Sigmoid colon (tissue), 6 donors: ENCODE measurements at regions not wholly inside any gene's neighbourhood (a gene's known extent, or its start where the extent isn't known, plus 50 kb on each side); places are given as distances from the start of the nearest gene placed in this dataset.
A peak's percentile ranks its signal among the peaks of the same experiment; 100 is the strongest.

Experiments
- DNase-seq: peaks from one replicate; pipeline ENCODE4 v3.0.0-alpha.2; 2019
- H3K27ac ChIP-seq, 4 donors: fragments of 200-600 bp; sonication (generic); one replicate each; pipeline ENCODE4 v1.5.1; 2016 to 2019; ENCODE audit warnings: mild to moderate bottlenecking in 1 of 4
- H3K27me3 ChIP-seq, 3 donors: fragments of 200-600 bp; sonication (generic); one replicate each; pipeline ENCODE4 v1.5.1; 2019; ENCODE audit warnings: mild to moderate bottlenecking in 1 of 3
- H3K36me3 ChIP-seq, 4 donors: fragments of 200-600 bp; sonication (generic); one replicate each; pipeline ENCODE4 v1.5.1; 2016 to 2019
- H3K4me1 ChIP-seq, 4 donors: fragments of 200-600 bp; sonication (generic); one replicate each; pipeline ENCODE4 v1.5.1; 2017 to 2019
- H3K4me3 ChIP-seq, 4 donors: fragments of 200-600 bp; sonication (generic); one replicate each; pipeline ENCODE4 v1.5.1; 2017 to 2019; ENCODE audit warnings: mild to moderate bottlenecking in 2 of 4, moderate library complexity in 1 of 4
- H3K9me3 ChIP-seq, 4 donors: fragments of 200-600 bp in 3 of 4; sonication (generic) in 3 of 4; one replicate each; pipeline versions ENCODE4 v1.5.1 to v1.6.1; 2013 to 2019
- CTCF ChIP-seq, 4 experiments: fragments of 450-650 bp in 3 of 4; fragments of 200-600 bp in 1 of 4; IDR thresholded peaks; one replicate each; pipeline ENCODE4 v1.5.1; 2016 to 2019; ENCODE audit warnings: antibody characterized with exemption in 4 of 4, mild to moderate bottlenecking in 3 of 4, moderate library complexity in 2 of 4
- EP300 ChIP-seq, 4 donors: sonication (generic); formaldehyde crosslinking; IDR thresholded peaks; one replicate each; pipeline ENCODE4 v1.6.1; 2017; ENCODE audit warnings: antibody characterized with exemption in 4 of 4
- POLR2A ChIP-seq, 2 donors: fragments of 450-650 bp; IDR thresholded peaks; one replicate each; pipeline ENCODE4 v1.6.1; 2016; ENCODE audit warnings: antibody characterized with exemption in 2 of 2, mild to moderate bottlenecking in 2 of 2, moderate library complexity in 2 of 2
- POLR2AphosphoS5 ChIP-seq, 4 donors: sonication (generic); formaldehyde crosslinking; IDR thresholded peaks; one replicate each; pipeline ENCODE4 v1.6.1; 2017; ENCODE audit warnings: antibody characterized with exemption in 4 of 4
- WGBS, 2 donors: extraction: QIAGEN DNeasy Blood & Tissue Kit; methylation state at CpG; one replicate each; pipeline ENCODE4 v1.1.7; 2013; 5-methylcytosine and 5-hydroxymethylcytosine counted together
- intact Hi-C: fragments of 100-400 bp; cut with DNase I; formaldehyde crosslinking; loops from one replicate; pipeline ENCODE4 v1.15.1; 2023
- donor health status: healthy with polysubstance abuse.
- donor health status: healthy.

- H3K27me3 ChIP-seq = no peaks in the 10 kb centered on the region
- TF ChIP-seq EP300 (IDR thresholded peaks at IDR 0.05) = no peak
- TF ChIP-seq POLR2A (IDR thresholded peaks at IDR 0.05) = no peak
- TF ChIP-seq POLR2AphosphoS5 (IDR thresholded peaks at IDR 0.05) = no peak
- no peak for TF ChIP-seq CTCF (IDR thresholded peaks at IDR 0.05)
- no peak for DNase-seq
- no peak overlapping the region for H3K27ac ChIP-seq
- 96 to 99% methylated on average over 1 of the region's 1 CpG for WGBS, 2 donors
- H3K9me3 ChIP-seq = peaks cover 0 to 13% (median 9%) of the 10 kb centered on the region in 4 donors
- peaks cover 0 to 4% (median 3%) of the 10 kb centered on the region in 4 donors for H3K4me1 ChIP-seq
- no peaks in the 10 kb centered on the region for H3K36me3 ChIP-seq
- intact Hi-C loops = no loop called here
- no peak overlapping the region for H3K4me3 ChIP-seq
Observed at GRCh38 chr21:38729291-38729690, 76.4 kb upstream of the ETS2 start.

- 80 to 84% methylated on average over 8 of the region's 8 CpGs for WGBS, 2 donors
- intact Hi-C loops = loop anchor here (5.0 kb wide), 2 partner anchors 162 to 262 kb away; no protein-coding TSS in a partner anchor
Observed at GRCh38 chr21:38729754-38730379, 75.9 kb upstream of the ETS2 start.

GRCh38 chr21:38733972-38734546 lies 71.7 kb upstream of the ETS2 start:
- intact Hi-C loops = loop anchor here (1.0 to 5.0 kb wide), 5 partner anchors 71 to 404 kb away; partner anchors contain the start of gene ETS2
- peak; percentile 92 for DNase-seq
- 1 to 2% methylated on average over 30 of the region's 30 CpGs for WGBS, 2 donors
- Histone ChIP-seq H3K36me3 (no peaks in the 10 kb centered on the region), H3K4me3 (peak overlapping the region in 3 of 4 donors; percentile 11 to 40 (median 38)), H3K9me3 (no peaks in the 10 kb centered on the region), H3K27me3 (no peaks in the 10 kb centered on the region), H3K4me1 (peaks cover 0 to 9% (median 6%) of the 10 kb centered on the region in 4 donors), H3K27ac (peak overlapping the region; percentile 55 to 76 (median 75))
- TF ChIP-seq EP300 (IDR thresholded peaks at IDR 0.05) = no peak
- TF ChIP-seq POLR2AphosphoS5 (IDR thresholded peaks at IDR 0.05) = peak; percentile 25 to 60 (median 34)
- TF ChIP-seq POLR2A (IDR thresholded peaks at IDR 0.05) = no peak
- TF ChIP-seq CTCF (IDR thresholded peaks at IDR 0.05) = peak; percentile 84 to 93 (median 90)

More at GRCh38 chr21:38729754-38730379, 75.9 kb upstream of the ETS2 start:
- Histone ChIP-seq H3K4me1 (peaks cover 0 to 9% (median 6%) of the 10 kb centered on the region in 4 donors), H3K36me3 (no peaks in the 10 kb centered on the region), H3K27ac (no peak overlapping the region), H3K4me3 (no peak overlapping the region), H3K9me3 (peaks cover 0 to 9% (median 5%) of the 10 kb centered on the region in 4 donors), H3K27me3 (no peaks in the 10 kb centered on the region)
- TF ChIP-seq POLR2AphosphoS5 (IDR thresholded peaks at IDR 0.05) (no peak), POLR2A (IDR thresholded peaks at IDR 0.05) (no peak), EP300 (IDR thresholded peaks at IDR 0.05) (no peak), CTCF (IDR thresholded peaks at IDR 0.05) (no peak)
- DNase-seq = no peak

GRCh38 chr21:38734646-38735365 lies 70.9 kb upstream of the ETS2 start:
- WGBS, 2 donors = 12 to 32% methylated on average over 8 of the region's 8 CpGs
- Histone ChIP-seq H3K27ac (peak overlapping the region; percentile 55 to 76 (median 75)), H3K9me3 (no peaks in the 10 kb centered on the region), H3K4me1 (peaks cover 0 to 9% (median 6%) of the 10 kb centered on the region in 4 donors), H3K4me3 (peak overlapping the region in 1 of 4 donors; percentile 40), H3K36me3 (no peaks in the 10 kb centered on the region), H3K27me3 (no peaks in the 10 kb centered on the region)
- no peak for DNase-seq
- TF ChIP-seq POLR2AphosphoS5 (IDR thresholded peaks at IDR 0.05) = no peak
- no peak for TF ChIP-seq CTCF (IDR thresholded peaks at IDR 0.05)
- no peak for TF ChIP-seq POLR2A (IDR thresholded peaks at IDR 0.05)
- no peak for TF ChIP-seq EP300 (IDR thresholded peaks at IDR 0.05)
- intact Hi-C loops = loop anchor here (1.0 to 5.0 kb wide), 5 partner anchors 70 to 403 kb away; partner anchors contain the start of gene ETS2
